Thyroid gland (tissue), 4 donors: ENCODE measurements at regions not wholly inside any gene's neighbourhood (a gene's known extent, or its start where the extent isn't known, plus 50 kb on each side); places are given as distances from the start of the nearest gene placed in this dataset.

Experiments used
- POLR2A ChIP-seq, 2 donors: fragments of 450-650 bp; IDR thresholded peaks; one replicate each; pipeline ENCODE4 v1.6.1; 2017; ENCODE audit warnings: antibody characterized with exemption in 2 of 2, mild to moderate bottlenecking in 2 of 2, moderate library complexity in 1 of 2
- TF ChIP-seq, protein P1 (sequence below), 6 experiments: fragments of 200-600 bp in 3 of 6; fragments of 450-650 bp in 3 of 6; sonication (generic) in 3 of 6; IDR thresholded peaks; one replicate each; pipeline ENCODE4 v1.5.1; 2016 to 2019; ENCODE audit warnings: antibody characterized with exemption in 6 of 6, mild to moderate bottlenecking in 2 of 6, inconsistent platforms in 1 of 6, moderate library complexity in 1 of 6

DNA sequence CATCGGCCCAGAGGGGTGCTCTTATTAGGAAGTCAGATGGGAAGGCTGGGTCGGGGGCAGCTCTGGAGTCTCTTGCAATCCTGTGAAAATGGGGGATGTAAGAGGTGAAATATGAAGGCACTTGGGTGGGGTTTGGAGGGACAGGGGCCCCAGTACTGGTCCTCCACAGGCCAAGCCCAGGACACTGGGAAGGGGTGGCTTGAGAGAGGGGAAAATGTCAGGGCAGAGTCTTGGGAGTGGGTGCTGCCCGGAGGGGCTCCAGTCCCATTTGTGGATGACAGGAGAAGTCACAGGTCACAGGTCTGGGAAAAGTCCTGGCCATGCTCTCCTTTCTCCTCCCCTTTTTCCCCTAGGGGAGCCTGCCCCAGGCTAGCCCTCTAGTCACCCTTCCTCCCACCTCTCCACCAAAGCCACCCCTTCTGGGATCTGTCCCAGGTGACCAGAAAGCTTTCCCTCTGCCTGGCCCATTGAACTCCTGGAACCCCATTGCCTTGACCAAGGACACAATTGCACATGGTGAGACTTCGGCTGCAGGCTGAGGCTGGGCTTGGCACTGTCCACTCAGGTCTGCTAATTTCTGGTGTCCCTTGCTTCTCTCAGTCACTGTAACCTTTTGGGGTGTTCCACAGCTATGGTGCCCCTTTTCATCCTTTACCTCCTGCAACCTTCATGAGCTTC, 1465.0 kb downstream of the TBC1D22A start:
- TF ChIP-seq, protein P1, sequence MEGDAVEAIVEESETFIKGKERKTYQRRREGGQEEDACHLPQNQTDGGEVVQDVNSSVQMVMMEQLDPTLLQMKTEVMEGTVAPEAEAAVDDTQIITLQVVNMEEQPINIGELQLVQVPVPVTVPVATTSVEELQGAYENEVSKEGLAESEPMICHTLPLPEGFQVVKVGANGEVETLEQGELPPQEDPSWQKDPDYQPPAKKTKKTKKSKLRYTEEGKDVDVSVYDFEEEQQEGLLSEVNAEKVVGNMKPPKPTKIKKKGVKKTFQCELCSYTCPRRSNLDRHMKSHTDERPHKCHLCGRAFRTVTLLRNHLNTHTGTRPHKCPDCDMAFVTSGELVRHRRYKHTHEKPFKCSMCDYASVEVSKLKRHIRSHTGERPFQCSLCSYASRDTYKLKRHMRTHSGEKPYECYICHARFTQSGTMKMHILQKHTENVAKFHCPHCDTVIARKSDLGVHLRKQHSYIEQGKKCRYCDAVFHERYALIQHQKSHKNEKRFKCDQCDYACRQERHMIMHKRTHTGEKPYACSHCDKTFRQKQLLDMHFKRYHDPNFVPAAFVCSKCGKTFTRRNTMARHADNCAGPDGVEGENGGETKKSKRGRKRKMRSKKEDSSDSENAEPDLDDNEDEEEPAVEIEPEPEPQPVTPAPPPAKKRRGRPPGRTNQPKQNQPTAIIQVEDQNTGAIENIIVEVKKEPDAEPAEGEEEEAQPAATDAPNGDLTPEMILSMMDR (IDR thresholded peaks at IDR 0.05): no peak
- TF ChIP-seq POLR2A (IDR thresholded peaks at IDR 0.05): no peak
